OCI-LY1 (cell line): ENCODE measurements at regions not wholly inside any gene's neighbourhood (a gene's known extent, or its start where the extent isn't known, plus 50 kb on each side); places are given as distances from the start of the nearest gene placed in this dataset.

Experiments used
- H2AFZ ChIP-seq: fragments of 200-600 bp; sonication (generic), shearing (Covaris generic); 2 replicates; pipeline ENCODE4 v1.6.0; 2014; ENCODE audit warnings: antibody characterized with exemption, mild to moderate bottlenecking, low read length
- H3F3A ChIP-seq: fragments of 200-600 bp; sonication (generic), shearing (Covaris generic); 2 replicates; pipeline ENCODE4 v1.6.0; 2014; ENCODE audit warnings: mild to moderate bottlenecking, antibody characterized with exemption, low read length, moderate library complexity; ENCODE audit not compliant: insufficient read depth
- H3K27ac ChIP-seq: fragments of 200-600 bp; sonication (generic); 2 replicates; pipeline ENCODE4 v1.5.1; 2014; ENCODE audit warnings: low read length, mixed run types, mild to moderate bottlenecking, low read depth; ENCODE audit not compliant: poor library complexity, severe bottlenecking
- H3K27me3 ChIP-seq: fragments of 200-600 bp; sonication (generic); 2 replicates; pipeline ENCODE4 v1.6.0; 2014; ENCODE audit warnings: antibody characterized with exemption, mild to moderate bottlenecking, low read length, moderate library complexity; ENCODE audit not compliant: insufficient read depth
- H3K36me3 ChIP-seq: fragments of 200-600 bp; sonication (generic); 2 replicates; pipeline ENCODE4 v1.6.1; 2014; ENCODE audit warnings: mild to moderate bottlenecking, antibody characterized with exemption, low read length, moderate library complexity, mixed read lengths; ENCODE audit not compliant: insufficient read depth
- H3K4me1 ChIP-seq: fragments of 200-600 bp; sonication (generic); 2 replicates; pipeline ENCODE4 v1.5.1; 2014; ENCODE audit warnings: mild to moderate bottlenecking, low read length, moderate library complexity; ENCODE audit not compliant: insufficient read depth, severe bottlenecking
- H3K4me2 ChIP-seq: fragments of 200-600 bp; sonication (generic), shearing (Covaris generic); 2 replicates; pipeline ENCODE4 v1.6.1; 2014; ENCODE audit warnings: low read length
- H3K4me3 ChIP-seq: fragments of 200-600 bp; sonication (generic); 2 replicates; pipeline ENCODE4 v1.5.1; 2014; ENCODE audit warnings: low read length, low read depth, mild to moderate bottlenecking, mixed read lengths; ENCODE audit not compliant: poor library complexity, severe bottlenecking
- H3K79me2 ChIP-seq: fragments of 200-600 bp; shearing (Covaris generic); 2 replicates; pipeline ENCODE4 v1.6.1; 2016; ENCODE audit warnings: mixed run types, low read length, mixed read lengths; ENCODE audit not compliant: insufficient read depth
- H3K9ac ChIP-seq: fragments of 200-600 bp; sonication (generic), shearing (Covaris generic); 2 replicates; pipeline ENCODE4 v1.6.1; 2014; ENCODE audit warnings: mild to moderate bottlenecking, low read length, mixed read lengths
- H3K9me2 ChIP-seq: fragments of 200-600 bp; sonication (generic), shearing (Covaris generic); 2 replicates; pipeline ENCODE4 v1.6.1; 2014; ENCODE audit warnings: low read depth, mild to moderate bottlenecking, low read length, mixed read lengths
- H3K9me3 ChIP-seq: fragments of 200-600 bp; shearing (Covaris generic); 2 replicates; pipeline ENCODE4 v1.6.1; 2014; ENCODE audit warnings: low read length, mixed read lengths
- H4K20me1 ChIP-seq: fragments of 200-600 bp; sonication (generic), shearing (Covaris generic); 2 replicates; pipeline ENCODE4 v1.6.0; 2016; ENCODE audit warnings: mild to moderate bottlenecking, low read length; ENCODE audit not compliant: insufficient read depth
- EZH2 ChIP-seq: fragments of 200-600 bp; sonication (generic), shearing (Covaris generic); IDR thresholded peaks from 2 replicates; pipeline ENCODE4 v1.8.0; 2017; ENCODE audit warnings: borderline replicate concordance, mixed run types, mild to moderate bottlenecking, antibody characterized with exemption, low read length, moderate library complexity, mixed read lengths
- TF ChIP-seq, protein P1 (sequence below): fragments of 200-600 bp; sonication (generic), shearing (Covaris generic); IDR thresholded peaks from 2 replicates; pipeline ENCODE4 v1.5.1; 2017; ENCODE audit warnings: mild to moderate bottlenecking, antibody characterized with exemption, low read length, moderate library complexity, mixed read lengths

DNA sequence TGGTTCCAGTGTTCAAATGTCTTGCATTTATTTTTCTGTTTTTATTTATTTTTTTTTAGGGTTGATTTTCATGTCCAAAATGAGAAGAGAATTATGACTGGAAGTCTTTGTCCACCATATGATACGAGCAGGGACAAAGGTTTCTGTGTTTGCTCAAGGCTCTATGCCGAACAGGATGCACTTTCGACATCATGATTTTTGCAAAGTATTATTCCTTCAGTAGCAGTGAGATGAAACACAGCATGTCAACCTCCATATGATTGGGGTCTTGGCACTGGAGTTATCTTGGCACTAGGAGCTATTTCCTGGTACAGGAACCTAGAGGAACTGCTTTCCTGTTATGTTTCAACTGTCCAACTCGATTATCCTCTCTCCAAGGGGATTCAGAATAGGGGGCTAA lies 72.6 kb downstream of the UCHL1 start:
- no peak overlapping the region for H3K9ac ChIP-seq
- H3K4me3 ChIP-seq: no peak overlapping the region
- H3K4me2 ChIP-seq: no peak overlapping the region

DNA sequence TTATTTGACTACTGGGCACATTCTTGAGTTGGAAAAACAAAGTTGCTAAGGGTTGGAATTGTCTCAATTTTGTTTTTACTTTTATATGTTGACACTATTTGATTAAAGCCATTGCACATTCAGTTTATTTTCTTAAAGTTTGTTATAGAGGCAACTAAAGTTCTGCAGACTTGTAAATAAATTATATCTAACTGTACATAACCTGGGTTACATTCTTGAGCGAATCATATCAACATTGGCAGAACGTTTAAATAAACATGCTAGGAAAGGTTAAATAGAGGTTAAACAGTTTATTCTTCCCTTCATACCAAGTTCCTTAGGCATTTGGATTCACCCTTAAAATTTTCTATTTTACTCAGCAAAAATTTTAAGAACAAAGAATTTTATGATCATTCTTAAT lies 74.5 kb downstream of the UCHL1 start:
- TF ChIP-seq, protein P1, sequence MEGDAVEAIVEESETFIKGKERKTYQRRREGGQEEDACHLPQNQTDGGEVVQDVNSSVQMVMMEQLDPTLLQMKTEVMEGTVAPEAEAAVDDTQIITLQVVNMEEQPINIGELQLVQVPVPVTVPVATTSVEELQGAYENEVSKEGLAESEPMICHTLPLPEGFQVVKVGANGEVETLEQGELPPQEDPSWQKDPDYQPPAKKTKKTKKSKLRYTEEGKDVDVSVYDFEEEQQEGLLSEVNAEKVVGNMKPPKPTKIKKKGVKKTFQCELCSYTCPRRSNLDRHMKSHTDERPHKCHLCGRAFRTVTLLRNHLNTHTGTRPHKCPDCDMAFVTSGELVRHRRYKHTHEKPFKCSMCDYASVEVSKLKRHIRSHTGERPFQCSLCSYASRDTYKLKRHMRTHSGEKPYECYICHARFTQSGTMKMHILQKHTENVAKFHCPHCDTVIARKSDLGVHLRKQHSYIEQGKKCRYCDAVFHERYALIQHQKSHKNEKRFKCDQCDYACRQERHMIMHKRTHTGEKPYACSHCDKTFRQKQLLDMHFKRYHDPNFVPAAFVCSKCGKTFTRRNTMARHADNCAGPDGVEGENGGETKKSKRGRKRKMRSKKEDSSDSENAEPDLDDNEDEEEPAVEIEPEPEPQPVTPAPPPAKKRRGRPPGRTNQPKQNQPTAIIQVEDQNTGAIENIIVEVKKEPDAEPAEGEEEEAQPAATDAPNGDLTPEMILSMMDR: no peak
- TF ChIP-seq EZH2: no peak
- Histone ChIP-seq H3K27me3 (no peaks in the 10 kb centered on the region), H3K9me2 (no peaks in the 10 kb centered on the region), H3F3A (no peaks in the 10 kb centered on the region), H2AFZ (no peak overlapping the region), H3K4me1 (no peaks in the 10 kb centered on the region), H3K4me2 (no peak overlapping the region), H3K9ac (no peak overlapping the region), H4K20me1 (no peaks in the 10 kb centered on the region), H3K79me2 (no peaks in the 10 kb centered on the region), H3K4me3 (no peak overlapping the region), H3K27ac (no peak overlapping the region), H3K9me3 (no peaks in the 10 kb centered on the region), H3K36me3 (no peaks in the 10 kb centered on the region)

More for the DNA sequence above, 72.6 kb downstream of the UCHL1 start:
- TF ChIP-seq, protein P1: no peak
- no peak for TF ChIP-seq EZH2
- Histone ChIP-seq H3K79me2 (no peaks in the 10 kb centered on the region), H3K4me1 (no peaks in the 10 kb centered on the region), H4K20me1 (no peaks in the 10 kb centered on the region), H2AFZ (no peak overlapping the region), H3K9me2 (no peaks in the 10 kb centered on the region), H3K9me3 (no peaks in the 10 kb centered on the region), H3K36me3 (no peaks in the 10 kb centered on the region), H3K27ac (no peak overlapping the region), H3K27me3 (no peaks in the 10 kb centered on the region), H3F3A (no peaks in the 10 kb centered on the region)

DNA sequence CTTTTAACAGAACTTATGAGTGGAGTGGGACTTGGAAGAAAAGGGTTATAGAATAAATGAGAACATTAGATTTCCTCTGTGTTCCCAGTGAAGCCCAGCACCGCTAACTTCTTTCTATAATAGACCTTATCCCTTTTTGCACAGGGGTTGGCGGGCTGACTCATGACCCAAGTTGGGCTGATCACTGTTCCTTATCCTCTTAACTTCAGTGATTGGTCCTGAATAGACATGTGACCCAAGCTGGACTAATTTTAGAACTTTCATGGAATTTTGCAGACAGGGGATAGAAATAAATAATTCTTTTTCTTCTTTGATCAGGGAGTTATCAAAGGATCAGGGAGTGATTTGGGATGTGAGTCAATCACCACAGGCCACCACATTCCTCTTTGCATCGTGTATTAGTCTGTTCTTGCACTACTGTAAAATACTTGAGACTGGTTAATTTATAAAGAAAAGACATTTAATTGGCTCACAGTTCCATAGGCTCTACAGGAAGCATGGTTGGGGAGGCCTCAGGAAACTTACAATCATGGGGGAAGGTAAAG lies 75.9 kb downstream of the UCHL1 start:
- Histone ChIP-seq H4K20me1 (no peaks in the 10 kb centered on the region), H3K36me3 (no peaks in the 10 kb centered on the region)

More for the DNA sequence above, 75.9 kb downstream of the UCHL1 start:
- Histone ChIP-seq H3K4me1 (no peaks in the 10 kb centered on the region), H3K4me3 (no peak overlapping the region), H3K27ac (no peak overlapping the region), H3K27me3 (no peaks in the 10 kb centered on the region), H3K9me2 (no peaks in the 10 kb centered on the region), H3F3A (no peaks in the 10 kb centered on the region), H3K4me2 (no peak overlapping the region), H3K79me2 (no peaks in the 10 kb centered on the region), H2AFZ (no peak overlapping the region), H3K9ac (no peak overlapping the region), H3K9me3 (no peaks in the 10 kb centered on the region)
- TF ChIP-seq, protein P1: no peak
- TF ChIP-seq EZH2: no peak
